ENCODE measurements at regions not wholly inside any gene's neighbourhood (a gene's known extent, or its start where the extent isn't known, plus 50 kb on each side); places are given as distances from the start of the nearest gene placed in this dataset.

GRCh38 chr7:19830604-19831003, 57.2 kb upstream of the TMEM196 start:
- TF ChIP-seq CTCF (IDR thresholded peaks at IDR 0.05; ENCODE audit: low read length, missing control alignments) = no peak
- no peak overlapping the region for H3K4me3 ChIP-seq (replicated peaks; ENCODE audit: low read depth, low read length)
- DNase-seq (ENCODE audit: low read depth) = no peak
